Stimulated activated CD8-positive, alpha-beta memory T cell treated with anti-CD3 and anti-CD28 coated beads, Interleukin-2, amount 100 ng/mL, for 48 hours (primary cell): ENCODE measurements at regions not wholly inside any gene's neighbourhood (a gene's known extent, or its start where the extent isn't known, plus 50 kb on each side); places are given as distances from the start of the nearest gene placed in this dataset.

Experiments used
- DNase-seq, 2 donors: peaks; one replicate each; pipeline ENCODE4 v3.0.0-alpha.2; 2020; ENCODE audit warnings: low read depth in 2 of 2

- no peak for DNase-seq
Measured at GRCh38 chr4:177108708-177109107, 201.0 kb upstream of the NEIL3 start.

DNA sequence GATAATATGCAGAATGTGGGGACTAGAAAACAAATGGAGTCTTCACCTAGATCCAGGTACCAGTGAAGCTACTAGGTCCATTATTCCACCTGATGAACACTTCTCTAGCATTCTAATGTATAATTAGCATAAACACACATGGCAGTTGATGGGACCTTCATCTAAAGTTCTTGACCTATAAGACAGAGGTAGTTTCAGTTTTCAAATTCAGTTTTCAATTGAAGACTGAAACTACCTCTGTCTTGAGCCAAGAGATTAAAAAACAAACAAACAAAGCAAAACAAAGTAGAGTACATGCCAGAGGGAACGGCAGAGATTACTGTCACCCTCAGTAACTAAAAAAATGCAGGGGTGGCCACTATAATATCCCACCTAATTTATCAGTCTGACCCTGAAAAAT, 199.9 kb upstream of the NEIL3 start:
- no peak for DNase-seq

- no peak for DNase-seq
Measured at GRCh38 chr4:177116161-177116560, 193.5 kb upstream of the NEIL3 start.

- no peak for DNase-seq
Measured at GRCh38 chr4:177117256-177117655, 192.4 kb upstream of the NEIL3 start.

GRCh38 chr4:177118596-177118995, 191.1 kb upstream of the NEIL3 start:
- no peak for DNase-seq

GRCh38 chr4:177119021-177119471, 190.6 kb upstream of the NEIL3 start:
- no peak for DNase-seq

DNA sequence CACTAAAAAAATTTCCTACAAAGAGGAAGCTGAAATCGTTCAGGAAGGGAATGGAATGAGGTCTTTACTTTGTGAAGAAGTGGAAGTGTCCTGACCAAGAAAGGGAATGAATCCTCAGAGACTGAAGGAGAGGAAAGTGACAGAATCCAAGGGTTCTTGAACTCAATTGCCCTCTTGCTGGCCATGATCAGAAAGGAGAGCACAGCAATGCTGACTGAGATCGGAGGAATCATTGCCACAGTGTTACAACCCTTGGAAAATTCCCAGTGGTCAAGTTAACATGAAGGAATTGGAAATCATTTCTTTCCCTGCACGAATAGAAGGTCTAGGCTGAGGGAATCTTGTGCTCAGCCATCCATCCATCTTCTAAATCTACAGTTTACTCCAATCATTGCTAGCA, 190.0 kb upstream of the NEIL3 start:
- no peak for DNase-seq

GRCh38 chr4:177123811-177124210, 185.9 kb upstream of the NEIL3 start:
- no peak for DNase-seq

DNA sequence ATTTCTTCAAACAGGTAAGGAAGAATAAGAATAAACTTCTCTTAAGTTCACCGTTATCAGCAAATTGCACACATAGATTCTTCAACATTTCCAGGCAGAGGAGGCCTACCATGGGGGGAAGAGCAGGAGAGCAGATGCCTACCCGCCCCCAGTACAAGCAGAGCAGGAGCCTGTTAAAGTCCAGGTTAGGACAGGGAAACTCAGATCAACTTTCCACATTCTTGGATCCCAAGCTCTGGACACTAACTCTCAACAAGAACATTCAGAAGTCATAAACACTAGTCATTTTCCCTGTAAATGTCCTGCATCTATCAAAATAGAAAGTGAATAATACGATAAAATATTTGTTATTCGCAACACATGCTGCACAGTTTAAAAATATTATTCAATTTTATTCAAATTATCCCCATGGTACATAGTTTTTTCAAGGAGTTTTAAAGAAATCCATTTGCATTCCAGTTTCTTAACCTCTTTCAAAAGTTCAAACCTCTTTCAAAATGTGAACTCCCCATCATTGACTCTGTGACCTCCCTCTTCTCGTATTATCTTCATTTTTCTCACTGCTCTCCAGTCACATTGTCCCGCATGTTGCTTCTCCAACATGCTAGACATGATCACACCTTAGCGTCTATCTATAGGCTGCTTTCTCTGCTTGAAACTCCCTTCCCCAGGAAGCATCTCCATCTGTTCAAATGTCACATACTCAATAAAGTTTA, 185.2 kb upstream of the NEIL3 start:
- DNase-seq: no peak

GRCh38 chr4:177125656-177126055, 184.0 kb upstream of the NEIL3 start:
- no peak for DNase-seq

- no peak for DNase-seq
Measured at GRCh38 chr4:177127658-177128057, 182.0 kb upstream of the NEIL3 start.

DNA sequence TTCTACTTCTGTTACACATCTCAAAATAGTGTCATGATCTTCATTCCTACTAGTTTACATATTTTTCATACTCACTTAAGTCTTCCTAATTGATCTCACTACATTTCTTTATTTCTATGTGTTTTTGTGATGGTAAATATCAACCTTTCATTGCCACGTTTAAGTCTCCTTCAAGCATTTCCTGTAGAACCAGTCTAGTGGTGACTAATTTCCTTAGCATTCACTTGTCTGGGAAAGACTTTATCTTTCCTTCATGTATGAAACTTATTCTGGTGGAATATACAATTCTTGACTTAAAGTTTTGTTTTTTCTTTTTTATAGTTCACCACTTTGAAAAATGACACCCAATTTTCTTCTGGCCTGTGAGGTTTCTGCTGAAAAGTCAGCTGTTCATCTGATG, 181.4 kb upstream of the NEIL3 start:
- no peak for DNase-seq

GRCh38 chr4:177131736-177132135, 177.9 kb upstream of the NEIL3 start:
- no peak for DNase-seq

GRCh38 chr4:177147668-177148067, 162.0 kb upstream of the NEIL3 start:
- DNase-seq: no peak

DNA sequence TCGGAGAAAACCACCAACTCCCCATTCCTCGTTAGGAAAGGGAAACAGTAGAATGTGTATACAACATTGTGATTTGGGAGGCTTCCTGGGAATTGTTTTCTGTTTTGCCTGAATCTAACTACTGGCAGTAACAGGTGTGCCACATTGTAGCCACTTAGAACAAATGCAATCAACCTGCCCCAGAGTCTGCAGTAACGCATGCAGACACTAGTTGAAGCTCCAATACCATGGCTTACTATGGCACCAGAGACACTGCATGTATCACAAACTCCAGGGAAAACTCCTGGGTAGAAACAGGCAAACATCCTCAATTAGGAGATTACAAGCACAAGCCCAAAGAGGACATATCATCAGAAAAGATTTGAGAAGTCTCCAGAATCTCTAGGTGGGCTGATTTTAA, 154.2 kb upstream of the NEIL3 start:
- DNase-seq: no peak

GRCh38 chr4:177159600-177159999, 150.1 kb upstream of the NEIL3 start:
- DNase-seq: no peak

DNA sequence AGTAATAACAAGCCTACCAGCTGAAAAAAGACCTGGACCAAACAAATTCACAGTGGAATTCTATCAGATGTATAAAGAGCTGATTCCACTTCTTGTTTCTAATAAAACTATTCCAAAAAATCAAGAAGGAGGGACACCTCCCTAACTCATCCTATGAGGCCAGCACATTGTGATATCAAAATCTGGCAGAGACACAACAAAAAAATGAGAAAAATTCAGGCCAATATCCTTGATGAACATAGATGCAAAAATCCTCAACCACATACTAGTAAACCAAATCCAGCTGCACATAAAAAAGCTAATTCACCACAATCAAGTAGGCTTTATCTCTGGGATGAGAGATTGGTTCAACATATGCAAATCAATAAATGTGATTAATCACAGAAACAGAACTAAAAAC, 147.9 kb upstream of the NEIL3 start:
- no peak for DNase-seq

- no peak for DNase-seq
Measured at GRCh38 chr4:177163532-177163931, 146.1 kb upstream of the NEIL3 start.

GRCh38 chr4:177171588-177171987, 138.1 kb upstream of the NEIL3 start:
- DNase-seq: no peak

- DNase-seq: no peak
Measured at GRCh38 chr4:177175473-177175872, 134.2 kb upstream of the NEIL3 start.

GRCh38 chr4:177177541-177178081, 132.1 kb upstream of the NEIL3 start:
- no peak for DNase-seq

GRCh38 chr4:177178246-177178645, 131.4 kb upstream of the NEIL3 start:
- no peak for DNase-seq

DNA sequence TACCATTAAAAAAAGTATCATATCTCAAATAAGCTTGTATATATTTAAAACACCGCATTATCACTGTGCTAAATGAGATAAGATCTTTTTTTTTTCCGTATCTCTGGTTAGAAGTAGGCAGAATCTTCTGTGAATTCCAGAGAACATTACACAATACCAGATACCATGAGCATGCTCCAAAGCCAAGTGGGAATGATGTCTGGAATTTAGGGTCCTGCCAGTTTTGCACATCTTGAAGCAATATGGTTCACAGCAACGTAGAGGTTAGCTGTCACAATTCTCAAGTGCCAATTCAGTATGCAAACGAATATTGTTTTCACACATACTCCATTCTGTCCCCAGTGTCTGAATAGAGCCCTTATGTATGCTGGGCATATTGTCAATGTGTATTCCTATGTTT, 127.5 kb upstream of the NEIL3 start:
- DNase-seq: no peak

DNA sequence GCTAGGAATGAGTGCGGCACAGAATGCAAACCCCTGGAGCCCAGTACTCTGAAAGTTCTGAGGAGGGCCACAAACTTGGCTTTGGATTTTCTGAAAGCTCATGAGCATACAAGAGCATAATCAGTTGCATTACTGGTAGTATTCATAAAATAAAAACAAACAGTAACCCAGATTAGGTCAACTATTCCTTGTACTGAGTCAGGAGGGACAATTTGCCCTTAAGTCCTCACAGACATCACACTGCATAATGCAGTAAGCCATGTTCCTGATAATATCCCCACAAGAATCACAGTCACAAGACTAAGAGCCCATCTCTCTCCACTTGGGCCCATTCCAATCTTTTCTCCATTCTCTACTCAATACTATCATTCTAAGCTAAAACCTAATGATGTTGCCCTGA, 126.9 kb upstream of the NEIL3 start:
- DNase-seq: no peak
